Breast epithelium (tissue), 4 donors: ENCODE measurements at regions not wholly inside any gene's neighbourhood (a gene's known extent, or its start where the extent isn't known, plus 50 kb on each side); places are given as distances from the start of the nearest gene placed in this dataset.

ENCODE experiments used
- DNase-seq, 2 donors: peaks; one replicate each; pipeline ENCODE4 v3.0.0-alpha.2; 2019; ENCODE audit warnings: low spot score in 2 of 2
- H3K27ac ChIP-seq, 2 donors: fragments of 200-600 bp; sonication (generic) in 1 of 2; one replicate each; pipeline ENCODE4 v1.5.1; 2016 to 2019; ENCODE audit warnings: mild to moderate bottlenecking in 1 of 2
- H3K27me3 ChIP-seq, 2 donors: fragments of 200-600 bp; sonication (generic) in 1 of 2; one replicate each; pipeline versions ENCODE4 v1.5.1 to v1.6.0; 2017 to 2019; ENCODE audit warnings: control low read depth in 1 of 2, mild to moderate bottlenecking in 1 of 2
- H3K36me3 ChIP-seq: fragments of 200-600 bp; one replicate; pipeline ENCODE4 v1.5.1; 2019
- H3K4me1 ChIP-seq, 2 donors: fragments of 200-600 bp; sonication (generic); one replicate each; pipeline ENCODE4 v1.5.1; 2016 to 2019; ENCODE audit warnings: control low read depth in 1 of 2
- H3K4me3 ChIP-seq, 3 donors: fragments of 200-600 bp; sonication (generic); 1 replicate in 2 of 3; 2 replicates in 1 of 3; pipeline ENCODE4 v1.5.1; 2016 to 2019; ENCODE audit warnings: mild to moderate bottlenecking in 3 of 3, moderate library complexity in 2 of 3
- H3K9me3 ChIP-seq, 2 donors: fragments of 200-600 bp; sonication (generic) in 1 of 2; one replicate each; pipeline ENCODE4 v1.5.1; 2016 to 2019; ENCODE audit warnings: control low read depth in 1 of 2
- POLR2A ChIP-seq: fragments of 450-650 bp; IDR thresholded peaks from one replicate; pipeline ENCODE4 v1.6.1; 2016; ENCODE audit warnings: antibody characterized with exemption, mild to moderate bottlenecking, moderate library complexity
- POLR2AphosphoS5 ChIP-seq, 3 donors: sonication (generic); formaldehyde crosslinking; IDR thresholded peaks; one replicate each; pipeline ENCODE4 v1.6.1; 2017; ENCODE audit warnings: antibody characterized with exemption in 3 of 3
- intact Hi-C: fragments of 100-400 bp; cut with DNase I; formaldehyde crosslinking; loops from one replicate; pipeline ENCODE4 v1.15.1; 2023; ENCODE audit warnings: low total_unique reads
- TF ChIP-seq, protein P1 (sequence below), 3 donors: fragments of 450-650 bp; IDR thresholded peaks; one replicate each; pipeline ENCODE4 v1.5.1; 2016 to 2017; ENCODE audit warnings: antibody characterized with exemption in 3 of 3, mild to moderate bottlenecking in 3 of 3, moderate library complexity in 3 of 3

- Histone ChIP-seq H3K4me1 (no peaks in the 10 kb centered on the region), H3K36me3 (no peaks in the 10 kb centered on the region), H3K4me3 (no peak overlapping the region), H3K27me3 (no peaks in the 10 kb centered on the region), H3K9me3 (peaks cover 0 to 13% of the 10 kb centered on the region in 2 donors), H3K27ac (no peak overlapping the region)
- TF ChIP-seq, protein P1, sequence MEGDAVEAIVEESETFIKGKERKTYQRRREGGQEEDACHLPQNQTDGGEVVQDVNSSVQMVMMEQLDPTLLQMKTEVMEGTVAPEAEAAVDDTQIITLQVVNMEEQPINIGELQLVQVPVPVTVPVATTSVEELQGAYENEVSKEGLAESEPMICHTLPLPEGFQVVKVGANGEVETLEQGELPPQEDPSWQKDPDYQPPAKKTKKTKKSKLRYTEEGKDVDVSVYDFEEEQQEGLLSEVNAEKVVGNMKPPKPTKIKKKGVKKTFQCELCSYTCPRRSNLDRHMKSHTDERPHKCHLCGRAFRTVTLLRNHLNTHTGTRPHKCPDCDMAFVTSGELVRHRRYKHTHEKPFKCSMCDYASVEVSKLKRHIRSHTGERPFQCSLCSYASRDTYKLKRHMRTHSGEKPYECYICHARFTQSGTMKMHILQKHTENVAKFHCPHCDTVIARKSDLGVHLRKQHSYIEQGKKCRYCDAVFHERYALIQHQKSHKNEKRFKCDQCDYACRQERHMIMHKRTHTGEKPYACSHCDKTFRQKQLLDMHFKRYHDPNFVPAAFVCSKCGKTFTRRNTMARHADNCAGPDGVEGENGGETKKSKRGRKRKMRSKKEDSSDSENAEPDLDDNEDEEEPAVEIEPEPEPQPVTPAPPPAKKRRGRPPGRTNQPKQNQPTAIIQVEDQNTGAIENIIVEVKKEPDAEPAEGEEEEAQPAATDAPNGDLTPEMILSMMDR (IDR thresholded peaks at IDR 0.05), result no peak
- no peak for TF ChIP-seq POLR2A
- TF ChIP-seq POLR2AphosphoS5 (IDR thresholded peaks at IDR 0.05), result no peak
- DNase-seq, result no peak
- intact Hi-C loops, result no loop called here
Measured at GRCh38 chr22:34976474-34976873, 89.5 kb upstream of the ISX start.

DNA sequence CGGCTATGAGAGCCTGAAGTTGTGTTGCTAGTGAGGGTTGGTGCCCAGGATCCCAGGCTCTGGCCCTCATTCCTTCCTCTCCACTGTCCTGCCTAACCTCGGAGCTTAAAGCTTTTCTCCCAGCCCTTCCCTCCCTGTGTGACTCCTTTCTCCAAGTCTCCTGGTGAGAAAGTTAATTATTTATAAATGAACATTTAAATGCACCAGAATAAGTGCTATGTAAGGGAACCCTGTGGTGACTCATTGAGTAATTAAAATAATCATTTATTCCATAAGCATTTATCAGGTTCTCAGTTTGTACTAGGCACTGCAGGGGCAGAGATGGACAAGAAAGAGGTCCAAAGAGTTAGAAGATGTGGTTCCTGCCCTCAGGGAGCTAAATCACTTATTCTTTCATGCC is 89.1 kb upstream of the ISX start:
- Histone ChIP-seq H3K27ac (no peak overlapping the region), H3K36me3 (no peaks in the 10 kb centered on the region), H3K4me3 (no peak overlapping the region), H3K9me3 (peaks cover 0 to 13% of the 10 kb centered on the region in 2 donors), H3K27me3 (no peaks in the 10 kb centered on the region), H3K4me1 (no peaks in the 10 kb centered on the region)
- DNase-seq, result no peak
- no peak for TF ChIP-seq POLR2A
- intact Hi-C loops, result no loop called here

DNA sequence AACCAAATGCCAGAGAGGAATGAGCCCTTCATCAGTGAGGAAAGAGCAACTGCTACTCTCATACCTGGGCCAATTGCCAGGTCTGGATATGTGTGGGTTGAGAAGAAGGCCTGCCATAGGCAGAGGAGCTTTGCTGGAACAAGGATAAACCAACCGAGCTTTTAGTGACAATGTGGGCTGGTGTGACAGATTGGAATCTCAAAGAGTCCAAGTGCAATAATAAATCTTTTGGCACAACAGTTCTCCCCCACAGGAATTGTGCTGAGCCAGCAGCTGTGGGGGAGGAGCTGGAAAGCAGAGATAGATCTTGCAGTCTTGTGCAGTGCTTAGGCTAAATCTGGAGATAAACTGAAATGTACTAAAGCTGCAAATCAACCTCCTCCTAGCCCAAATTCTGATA is 79.4 kb upstream of the ISX start:
- H3K27ac ChIP-seq, result no peak overlapping the region
- H3K36me3 ChIP-seq, result no peaks in the 10 kb centered on the region
- H3K4me1 ChIP-seq, result no peaks in the 10 kb centered on the region
- intact Hi-C loops, result no loop called here
- no peak for TF ChIP-seq POLR2AphosphoS5 (IDR thresholded peaks at IDR 0.05)
- TF ChIP-seq, protein P1 (IDR thresholded peaks at IDR 0.05), result no peak
- no peak for TF ChIP-seq POLR2A
- H3K27me3 ChIP-seq, result peaks cover 0 to 7% of the 10 kb centered on the region in 2 donors
- H3K4me3 ChIP-seq, result no peak overlapping the region
- DNase-seq, result no peak
- peaks cover 5 to 41% of the 10 kb centered on the region in 2 donors for H3K9me3 ChIP-seq

DNA sequence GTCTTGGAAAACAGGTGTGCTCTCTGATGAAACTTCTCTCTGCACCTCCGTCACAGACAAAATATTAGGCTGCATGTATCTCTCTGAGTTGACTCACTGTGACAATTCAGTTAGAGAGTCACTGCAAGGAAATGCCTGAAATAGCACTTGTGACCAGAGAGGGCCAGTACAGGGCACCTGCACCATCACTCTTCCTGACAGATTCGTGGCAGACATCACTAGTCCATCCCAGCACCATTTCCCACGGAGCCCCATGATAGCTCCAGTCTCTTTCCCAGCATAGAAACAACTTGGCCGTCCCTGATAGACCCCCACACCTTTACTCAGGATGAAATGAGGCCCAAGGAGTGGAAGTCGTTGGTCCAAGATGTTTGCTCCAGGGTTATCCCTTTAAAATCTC is 73.3 kb upstream of the ISX start:
- H3K36me3 ChIP-seq, result no peaks in the 10 kb centered on the region
- DNase-seq, result no peak
- no peak overlapping the region for H3K4me3 ChIP-seq
- TF ChIP-seq POLR2AphosphoS5 (IDR thresholded peaks at IDR 0.05) (no peak), POLR2A (no peak)
- TF ChIP-seq, protein P1 (IDR thresholded peaks at IDR 0.05), result no peak
- H3K27me3 ChIP-seq, result peaks cover 0 to 7% of the 10 kb centered on the region in 2 donors
- peaks cover 0 to 20% of the 10 kb centered on the region in 2 donors for H3K9me3 ChIP-seq
- H3K4me1 ChIP-seq, result no peaks in the 10 kb centered on the region
- H3K27ac ChIP-seq, result no peak overlapping the region
- intact Hi-C loops, result no loop called here

DNA sequence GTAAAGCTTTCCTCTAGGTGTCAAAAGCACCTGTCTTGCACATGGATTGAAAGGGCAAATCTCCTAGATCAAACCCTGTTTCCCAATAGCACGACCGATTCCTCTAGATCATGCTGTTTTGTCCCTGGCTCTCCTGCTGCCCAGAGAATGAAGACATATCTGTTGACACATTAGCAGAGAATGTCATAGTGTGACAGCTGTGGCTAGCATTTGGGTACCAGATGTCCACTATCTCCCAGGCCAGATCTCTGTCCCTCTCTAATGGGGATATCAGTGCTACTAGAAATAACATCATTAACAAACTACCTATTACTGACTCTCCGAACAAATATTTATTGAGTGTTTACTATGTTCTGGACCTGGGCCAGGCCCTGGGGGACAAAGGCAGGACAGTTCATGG is 72.4 kb upstream of the ISX start:
- H3K9me3 ChIP-seq, result peaks cover 0 to 11% of the 10 kb centered on the region in 2 donors
- H3K27me3 ChIP-seq, result peaks cover 0 to 7% of the 10 kb centered on the region in 2 donors
- no peak for DNase-seq
- H3K4me3 ChIP-seq, result no peak overlapping the region
- H3K36me3 ChIP-seq, result no peaks in the 10 kb centered on the region
- no peaks in the 10 kb centered on the region for H3K4me1 ChIP-seq
- H3K27ac ChIP-seq, result no peak overlapping the region
- TF ChIP-seq, protein P1 (IDR thresholded peaks at IDR 0.05), result no peak
- TF ChIP-seq POLR2AphosphoS5 (IDR thresholded peaks at IDR 0.05) (no peak), POLR2A (no peak)
- intact Hi-C loops, result no loop called here
